Gastrocnemius medialis (tissue), 4 donors: ENCODE measurements at regions not wholly inside any gene's neighbourhood (a gene's known extent, or its start where the extent isn't known, plus 50 kb on each side); places are given as distances from the start of the nearest gene placed in this dataset.

Experiments used
- CTCF ChIP-seq, 5 experiments: fragments of 450-650 bp in 3 of 5; fragments of 200-600 bp in 2 of 5; sonication (generic) in 2 of 5; IDR thresholded peaks in 4 of 5; conservative IDR thresholded peaks in 1 of 5; 1 replicate in 4 of 5; 2 replicates in 1 of 5; pipeline ENCODE4 v1.5.1; 2016 to 2019; ENCODE audit warnings: antibody characterized with exemption in 5 of 5, mild to moderate bottlenecking in 3 of 5, moderate library complexity in 3 of 5
- POLR2A ChIP-seq, 2 donors: fragments of 450-650 bp; IDR thresholded peaks; one replicate each; pipeline ENCODE4 v1.6.1; 2017; ENCODE audit warnings: antibody characterized with exemption in 2 of 2, mild to moderate bottlenecking in 2 of 2, moderate library complexity in 2 of 2

GRCh38 chr9:13915131-13915530, 398.8 kb downstream of the NFIB start:
- TF ChIP-seq CTCF (IDR thresholded peaks at IDR 0.05 in 4 of 5, conservative IDR thresholded peaks at IDR 0.05 in 1 of 5) (no peak), POLR2A (IDR thresholded peaks at IDR 0.05) (no peak)
